ENCODE measurements at regions not wholly inside any gene's neighbourhood (a gene's known extent, or its start where the extent isn't known, plus 50 kb on each side); places are given as distances from the start of the nearest gene placed in this dataset.

GRCh38 chr5:173823721-173824567 is 64.2 kb upstream of the CPEB4 start (continued):
- peak; percentile 87 for TF ChIP-seq IRF2 (CRISPR knock-in tag; IDR thresholded peaks at IDR 0.05)
- TF ChIP-seq JUND (CRISPR knock-in tag; IDR thresholded peaks at IDR 0.05), result peak; percentile 62; the same call in 1 of the 2 replicates
- no peak for TF ChIP-seq ZBTB14 (CRISPR knock-in tag; IDR thresholded peaks at IDR 0.05)
- TF ChIP-seq GFI1 (CRISPR knock-in tag; IDR thresholded peaks at IDR 0.05; ENCODE audit: borderline replicate concordance), result peak; percentile 88
- peak; percentile 87 for TF ChIP-seq TFE3 (CRISPR knock-in tag; IDR thresholded peaks at IDR 0.05)
- TF ChIP-seq ZNF749 (CRISPR knock-in tag; IDR thresholded peaks at IDR 0.05; ENCODE audit: borderline replicate concordance), result peak; percentile 25; the same call in 1 of the 2 replicates
- peak; percentile 35; the same call in 1 of the 2 replicates for TF ChIP-seq GABPB1 (CRISPR knock-in tag; IDR thresholded peaks at IDR 0.05)
- peak; percentile 40; the same call in 1 of the 2 replicates for TF ChIP-seq ZNF687 (CRISPR knock-in tag; IDR thresholded peaks at IDR 0.05)
- peak; percentile 67; the same call in 1 of the 2 replicates for TF ChIP-seq ZBTB4 (CRISPR knock-in tag; IDR thresholded peaks at IDR 0.05; ENCODE audit: borderline replicate concordance)
- no peak for TF ChIP-seq TRAFD1 (CRISPR knock-in tag; IDR thresholded peaks at IDR 0.05; ENCODE audit: borderline replicate concordance)
- TF ChIP-seq THAP11 (CRISPR knock-in tag; IDR thresholded peaks at IDR 0.05), result peak; percentile 68
- TF ChIP-seq FOXJ3 (CRISPR knock-in tag; IDR thresholded peaks at IDR 0.05; ENCODE audit: borderline replicate concordance), result peak; percentile 99
- TF ChIP-seq RBFOX2 (IDR thresholded peaks at IDR 0.05; ENCODE audit: low read depth, low read length), result peak; percentile 4; the same call in 1 of the 2 replicates
- no peak for TF ChIP-seq EZH2 (conservative IDR thresholded peaks at IDR 0.05; ENCODE audit: low read depth, low read length)

Data from HepG2 (cell line).